ENCODE measurements at regions not wholly inside any gene's neighbourhood (a gene's known extent, or its start where the extent isn't known, plus 50 kb on each side); places are given as distances from the start of the nearest gene placed in this dataset.

DNA sequence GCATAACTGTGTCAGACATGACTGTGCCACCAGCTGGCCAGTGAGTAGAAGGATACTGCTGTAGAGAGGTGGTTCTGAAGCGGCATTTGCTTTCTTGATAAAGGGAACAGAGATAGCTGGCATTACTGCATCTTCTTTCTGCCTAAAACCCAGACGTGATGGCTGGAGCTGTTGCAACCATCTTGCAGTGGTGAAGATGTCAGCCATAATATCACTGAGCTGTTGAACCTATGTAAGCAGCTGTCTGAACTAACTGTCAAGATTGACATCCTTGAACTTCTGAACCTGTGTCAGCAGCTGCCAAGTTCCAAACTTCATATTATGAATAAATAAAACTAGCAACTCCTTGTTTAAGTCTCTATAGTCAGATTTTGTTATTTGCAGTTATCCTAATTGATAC is 88.9 kb upstream of the LNX1 start:
- Histone ChIP-seq H3K27me3 (ENCODE audit: control insufficient read depth, insufficient read depth, low read length) (no peaks in the 10 kb centered on the region), H3K9me3 (ENCODE audit: control insufficient read depth, insufficient read depth, low read depth, low read length) (no peaks in the 10 kb centered on the region), H3K4me3 (ENCODE audit: low read depth in 2 of 2, low read length in 2 of 2) (no peak overlapping the region), H3K27ac (ENCODE audit: low read length) (no peak overlapping the region), H3K4me1 (ENCODE audit: control insufficient read depth, insufficient read depth, low read length) (no peaks in the 10 kb centered on the region), H3K36me3 (ENCODE audit: control insufficient read depth, insufficient read depth, low read length) (no peaks in the 10 kb centered on the region)
- intact Hi-C loops (cut with micrococcal nuclease; ENCODE audit: unreplicated experiment): no loop called here
- TF ChIP-seq SIN3A (IDR thresholded peaks at IDR 0.05; ENCODE audit: borderline replicate concordance, insufficient read depth, low read depth, low read length) (no peak), TCF7L2 (IDR thresholded peaks at IDR 0.05; ENCODE audit: low read depth, low read length) (no peak)
- in situ Hi-C loops (cut with HindIII; ENCODE audit: low pct_unique_long_range_greater_than_20kb, low sequenced_read_pairs): no loop called here
- DNase-seq (ENCODE audit: low read depth, low spot score): no peak
- POLR2A ChIA-PET: no interaction called here
- no peak for ATAC-seq
- CTCF ChIA-PET: no interaction called here
- no TSS peak for BruUV-seq (replicated peaks)

DNA sequence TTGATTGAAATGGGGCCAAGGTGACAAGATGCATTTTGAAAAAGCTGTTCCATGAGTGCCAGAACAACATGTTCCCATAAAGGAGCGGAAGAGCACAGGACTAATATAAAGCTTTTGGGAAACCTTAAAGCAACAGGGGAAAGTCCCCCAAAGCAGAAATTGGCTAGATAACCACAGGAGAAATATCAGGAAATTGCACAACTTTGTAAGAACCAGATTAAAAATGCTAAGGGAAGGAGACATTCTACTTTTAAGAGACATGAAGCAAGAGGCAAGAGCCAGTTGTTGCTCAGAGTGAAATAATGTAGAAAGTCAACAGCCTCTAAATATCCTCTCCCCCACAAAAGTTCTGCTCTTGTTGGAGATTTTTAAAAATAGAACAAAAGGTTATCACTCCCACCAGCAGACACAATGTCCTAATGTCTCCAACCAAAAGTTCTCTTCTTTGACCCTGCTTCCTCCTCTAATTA is 85.2 kb upstream of the LNX1 start:
- ATAC-seq: no peak
- POLR2A ChIA-PET: no interaction called here
- intact Hi-C loops (cut with micrococcal nuclease; ENCODE audit: unreplicated experiment) (no loop called here), in situ Hi-C loops (cut with HindIII; ENCODE audit: low pct_unique_long_range_greater_than_20kb, low sequenced_read_pairs) (no loop called here)
- H3K27me3 ChIP-seq (ENCODE audit: control insufficient read depth, insufficient read depth, low read length): no peaks in the 10 kb centered on the region
- no peaks in the 10 kb centered on the region for H3K4me1 ChIP-seq (ENCODE audit: control insufficient read depth, insufficient read depth, low read length)
- CTCF ChIA-PET: no interaction called here
- no peaks in the 10 kb centered on the region for H3K36me3 ChIP-seq (ENCODE audit: control insufficient read depth, insufficient read depth, low read length)
- BruUV-seq (replicated peaks): no TSS peak
- no peak for TF ChIP-seq SIN3A (IDR thresholded peaks at IDR 0.05; ENCODE audit: borderline replicate concordance, insufficient read depth, low read depth, low read length)
- TF ChIP-seq, protein P1, sequence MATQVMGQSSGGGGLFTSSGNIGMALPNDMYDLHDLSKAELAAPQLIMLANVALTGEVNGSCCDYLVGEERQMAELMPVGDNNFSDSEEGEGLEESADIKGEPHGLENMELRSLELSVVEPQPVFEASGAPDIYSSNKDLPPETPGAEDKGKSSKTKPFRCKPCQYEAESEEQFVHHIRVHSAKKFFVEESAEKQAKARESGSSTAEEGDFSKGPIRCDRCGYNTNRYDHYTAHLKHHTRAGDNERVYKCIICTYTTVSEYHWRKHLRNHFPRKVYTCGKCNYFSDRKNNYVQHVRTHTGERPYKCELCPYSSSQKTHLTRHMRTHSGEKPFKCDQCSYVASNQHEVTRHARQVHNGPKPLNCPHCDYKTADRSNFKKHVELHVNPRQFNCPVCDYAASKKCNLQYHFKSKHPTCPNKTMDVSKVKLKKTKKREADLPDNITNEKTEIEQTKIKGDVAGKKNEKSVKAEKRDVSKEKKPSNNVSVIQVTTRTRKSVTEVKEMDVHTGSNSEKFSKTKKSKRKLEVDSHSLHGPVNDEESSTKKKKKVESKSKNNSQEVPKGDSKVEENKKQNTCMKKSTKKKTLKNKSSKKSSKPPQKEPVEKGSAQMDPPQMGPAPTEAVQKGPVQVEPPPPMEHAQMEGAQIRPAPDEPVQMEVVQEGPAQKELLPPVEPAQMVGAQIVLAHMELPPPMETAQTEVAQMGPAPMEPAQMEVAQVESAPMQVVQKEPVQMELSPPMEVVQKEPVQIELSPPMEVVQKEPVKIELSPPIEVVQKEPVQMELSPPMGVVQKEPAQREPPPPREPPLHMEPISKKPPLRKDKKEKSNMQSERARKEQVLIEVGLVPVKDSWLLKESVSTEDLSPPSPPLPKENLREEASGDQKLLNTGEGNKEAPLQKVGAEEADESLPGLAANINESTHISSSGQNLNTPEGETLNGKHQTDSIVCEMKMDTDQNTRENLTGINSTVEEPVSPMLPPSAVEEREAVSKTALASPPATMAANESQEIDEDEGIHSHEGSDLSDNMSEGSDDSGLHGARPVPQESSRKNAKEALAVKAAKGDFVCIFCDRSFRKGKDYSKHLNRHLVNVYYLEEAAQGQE (IDR thresholded peaks at IDR 0.05; ENCODE audit: insufficient read depth in 1 of 2, low read depth in 2 of 2, low read length in 1 of 2): no peak
- TF ChIP-seq, protein P2, sequence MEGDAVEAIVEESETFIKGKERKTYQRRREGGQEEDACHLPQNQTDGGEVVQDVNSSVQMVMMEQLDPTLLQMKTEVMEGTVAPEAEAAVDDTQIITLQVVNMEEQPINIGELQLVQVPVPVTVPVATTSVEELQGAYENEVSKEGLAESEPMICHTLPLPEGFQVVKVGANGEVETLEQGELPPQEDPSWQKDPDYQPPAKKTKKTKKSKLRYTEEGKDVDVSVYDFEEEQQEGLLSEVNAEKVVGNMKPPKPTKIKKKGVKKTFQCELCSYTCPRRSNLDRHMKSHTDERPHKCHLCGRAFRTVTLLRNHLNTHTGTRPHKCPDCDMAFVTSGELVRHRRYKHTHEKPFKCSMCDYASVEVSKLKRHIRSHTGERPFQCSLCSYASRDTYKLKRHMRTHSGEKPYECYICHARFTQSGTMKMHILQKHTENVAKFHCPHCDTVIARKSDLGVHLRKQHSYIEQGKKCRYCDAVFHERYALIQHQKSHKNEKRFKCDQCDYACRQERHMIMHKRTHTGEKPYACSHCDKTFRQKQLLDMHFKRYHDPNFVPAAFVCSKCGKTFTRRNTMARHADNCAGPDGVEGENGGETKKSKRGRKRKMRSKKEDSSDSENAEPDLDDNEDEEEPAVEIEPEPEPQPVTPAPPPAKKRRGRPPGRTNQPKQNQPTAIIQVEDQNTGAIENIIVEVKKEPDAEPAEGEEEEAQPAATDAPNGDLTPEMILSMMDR (IDR thresholded peaks at IDR 0.05): no peak
- TF ChIP-seq POLR2AphosphoS5 (IDR thresholded peaks at IDR 0.05; ENCODE audit: low read depth, low read length): no peak
- no peak for TF ChIP-seq TCF7L2 (IDR thresholded peaks at IDR 0.05; ENCODE audit: low read depth, low read length)
- H3K27ac ChIP-seq (ENCODE audit: low read length): no peak overlapping the region
- no peaks in the 10 kb centered on the region for H3K9me3 ChIP-seq (ENCODE audit: control insufficient read depth, insufficient read depth, low read depth, low read length)
- H3K4me3 ChIP-seq (ENCODE audit: low read depth in 2 of 2, low read length in 2 of 2): no peak overlapping the region
- no peak for DNase-seq (ENCODE audit: low read depth, low spot score)

DNA sequence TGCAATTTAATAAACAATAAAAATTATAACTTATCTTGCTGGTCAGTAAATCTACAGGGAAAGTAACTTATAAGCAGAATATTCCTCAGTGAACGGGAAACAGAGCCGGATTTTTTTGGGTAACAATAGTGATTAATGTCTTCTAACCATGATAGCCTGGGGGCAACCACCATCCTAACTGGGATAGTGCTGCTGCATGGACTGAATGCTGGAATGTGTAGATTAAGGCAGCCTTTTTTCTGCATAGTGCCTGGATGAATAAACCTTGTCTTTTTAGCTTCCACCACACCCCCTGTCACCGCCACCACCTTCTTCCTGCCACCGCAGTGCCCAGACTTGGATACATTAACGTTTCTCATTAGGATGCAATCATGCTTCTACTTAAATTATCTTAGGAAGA is 83.6 kb upstream of the LNX1 start:
- Histone ChIP-seq H3K27ac (ENCODE audit: low read length) (no peak overlapping the region), H3K4me3 (ENCODE audit: low read depth in 2 of 2, low read length in 2 of 2) (no peak overlapping the region), H3K27me3 (ENCODE audit: control insufficient read depth, insufficient read depth, low read length) (no peaks in the 10 kb centered on the region), H3K36me3 (ENCODE audit: control insufficient read depth, insufficient read depth, low read length) (no peaks in the 10 kb centered on the region), H3K4me1 (ENCODE audit: control insufficient read depth, insufficient read depth, low read length) (no peaks in the 10 kb centered on the region), H3K9me3 (ENCODE audit: control insufficient read depth, insufficient read depth, low read depth, low read length) (no peaks in the 10 kb centered on the region)
- no TSS peak for BruUV-seq (replicated peaks)
- TF ChIP-seq, protein P1 (IDR thresholded peaks at IDR 0.05; ENCODE audit: insufficient read depth in 1 of 2, low read depth in 2 of 2, low read length in 1 of 2): no peak
- no peak for TF ChIP-seq TCF7L2 (IDR thresholded peaks at IDR 0.05; ENCODE audit: low read depth, low read length)
- ChIA-PET POLR2A (no interaction called here), CTCF (no interaction called here)
- no peak for ATAC-seq
- no peak for DNase-seq (ENCODE audit: low read depth, low spot score)
- in situ Hi-C loops (cut with HindIII; ENCODE audit: low pct_unique_long_range_greater_than_20kb, low sequenced_read_pairs): no loop called here
- intact Hi-C loops (cut with micrococcal nuclease; ENCODE audit: unreplicated experiment): no loop called here

Measured in Panc1 (cell line).